Transverse colon (tissue), 4 donors: ENCODE measurements at regions not wholly inside any gene's neighbourhood (a gene's known extent, or its start where the extent isn't known, plus 50 kb on each side); places are given as distances from the start of the nearest gene placed in this dataset.

Source experiments
- DNase-seq: peaks from one replicate; pipeline ENCODE4 v3.0.0-alpha.2; 2019
- H3K27ac ChIP-seq, 4 donors: fragments of 200-600 bp; sonication (generic); 2 replicates each; pipeline ENCODE4 v1.5.1; 2016 to 2018; ENCODE audit warnings: inconsistent platforms in 4 of 4
- H3K27me3 ChIP-seq: fragments of 200-600 bp; sonication (generic); 2 replicates; pipeline ENCODE4 v1.5.1; 2017; ENCODE audit warnings: inconsistent platforms
- H3K36me3 ChIP-seq, 4 donors: fragments of 200-600 bp; sonication (generic); 2 replicates each; pipeline ENCODE4 v1.5.1; 2017 to 2019; ENCODE audit warnings: inconsistent platforms in 4 of 4
- H3K4me1 ChIP-seq, 4 donors: fragments of 200-600 bp; sonication (generic); 2 replicates each; pipeline ENCODE4 v1.5.1; 2017 to 2020; ENCODE audit warnings: inconsistent platforms in 4 of 4
- H3K4me3 ChIP-seq, 4 donors: fragments of 200-600 bp; sonication (generic); 1 replicate in 1 of 4; 2 replicates in 3 of 4; pipeline versions ENCODE4 v1.5.1 to v1.6.1; 2017 to 2019; ENCODE audit warnings: inconsistent platforms in 4 of 4
- H3K9me3 ChIP-seq, 2 donors: fragments of 200-600 bp; sonication (generic); 2 replicates each; pipeline ENCODE4 v1.5.1; 2017 to 2019; ENCODE audit warnings: inconsistent platforms in 2 of 2
- CTCF ChIP-seq, 5 experiments: fragments of 200-600 bp in 3 of 5; fragments of 450-650 bp in 2 of 5; sonication (generic) in 3 of 5; IDR thresholded peaks; 1 replicate in 2 of 5; 2 replicates in 3 of 5; pipeline ENCODE4 v1.5.1; 2016 to 2017; ENCODE audit warnings: antibody characterized with exemption in 5 of 5, inconsistent platforms in 3 of 5, mild to moderate bottlenecking in 2 of 5, moderate library complexity in 1 of 5
- EP300 ChIP-seq: sonication (generic); formaldehyde crosslinking; IDR thresholded peaks from one replicate; pipeline ENCODE4 v1.6.1; 2017; ENCODE audit warnings: antibody characterized with exemption, low read depth
- POLR2A ChIP-seq: fragments of 450-650 bp; IDR thresholded peaks from one replicate; pipeline ENCODE4 v1.6.1; 2016; ENCODE audit warnings: antibody characterized with exemption, mild to moderate bottlenecking, moderate library complexity
- POLR2AphosphoS5 ChIP-seq, 3 donors: sonication (generic); formaldehyde crosslinking; IDR thresholded peaks; one replicate each; pipeline ENCODE4 v1.6.1; 2016; ENCODE audit warnings: antibody characterized with exemption in 3 of 3
- WGBS, 2 donors: methylation state at CpG; one replicate each; pipeline ENCODE4 v1.1.5; 2018; ENCODE audit warnings: low coverage in 1 of 2; 5-methylcytosine and 5-hydroxymethylcytosine counted together
- in situ Hi-C, 4 donors: fragments of 200-750 bp; cut with MboI; loops; one replicate each; pipeline versions ENCODE4 v1.15.0 to v1.15.1; 2017; ENCODE audit warnings: low sequenced_read_pairs in 3 of 4, low pct_ligation_motif_present in 1 of 4, low pct_unique_long_range_greater_than_20kb in 1 of 4
- intact Hi-C: fragments of 100-400 bp; cut with DNase I; formaldehyde crosslinking; loops from one replicate; pipeline ENCODE4 v1.15.1; 2023; ENCODE audit warnings: low total_unique reads

DNA sequence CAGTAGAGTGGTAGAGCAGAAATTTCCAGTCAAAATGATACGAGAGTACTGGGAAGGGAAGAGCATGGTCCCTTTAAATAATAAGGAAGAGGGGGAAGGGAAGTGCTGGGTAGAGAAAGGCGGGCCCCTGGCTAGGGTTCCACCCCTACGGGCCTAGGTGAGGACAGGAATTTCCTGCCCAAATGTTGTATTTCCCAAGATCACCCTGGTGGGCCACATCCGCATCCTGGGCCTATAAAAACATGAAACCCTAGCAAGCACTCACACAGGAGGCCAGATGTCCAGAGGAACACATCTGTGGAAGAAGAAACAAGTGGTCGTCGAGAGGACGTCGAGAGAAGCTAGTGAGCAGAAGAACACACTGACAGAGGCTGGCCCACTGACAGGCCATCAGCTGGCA is 661.2 kb downstream of the SQOR start:
- DNase-seq: no peak
- Histone ChIP-seq H3K9me3 (no peaks in the 10 kb centered on the region), H3K36me3 (no peaks in the 10 kb centered on the region), H3K4me1 (no peaks in the 10 kb centered on the region), H3K27ac (no peak overlapping the region), H3K27me3 (no peaks in the 10 kb centered on the region), H3K4me3 (no peak overlapping the region)
- intact Hi-C loops (no loop called here), in situ Hi-C loops (no loop called here)
- TF ChIP-seq CTCF (IDR thresholded peaks at IDR 0.05) (no peak), EP300 (no peak), POLR2AphosphoS5 (IDR thresholded peaks at IDR 0.05) (no peak), POLR2A (no peak)
- whole genome bisulfite sequencing, 2 donors: 68 to 88% methylated on average over 5 to 8 of the region's 8 CpGs

DNA sequence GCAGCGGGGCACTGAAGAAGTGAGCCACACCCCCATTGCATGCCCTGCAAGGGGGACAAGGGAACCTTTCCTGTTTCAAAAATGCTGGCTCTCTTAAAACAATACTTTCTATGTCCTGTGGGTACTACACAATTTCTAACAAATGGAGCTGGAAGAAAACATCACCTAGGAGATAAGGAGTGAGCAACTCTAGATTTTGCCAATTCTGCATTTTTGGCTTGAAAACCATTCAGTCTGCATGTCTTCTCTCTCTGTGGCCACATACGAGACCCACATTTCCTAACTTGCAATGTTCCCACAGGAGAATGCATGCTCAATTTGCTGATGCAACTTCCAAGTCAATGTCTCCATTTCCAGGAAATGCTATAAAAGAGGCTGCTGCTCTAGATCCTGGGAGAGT is 662.0 kb downstream of the SQOR start:
- 72% methylated on average over 2 of the region's 2 CpGs; no CpG with 5 or more reads in 1 of the 2 donors for WGBS, 2 donors
- in situ Hi-C loops (no loop called here), intact Hi-C loops (no loop called here)
- no peak for TF ChIP-seq CTCF (IDR thresholded peaks at IDR 0.05)
- TF ChIP-seq POLR2AphosphoS5 (IDR thresholded peaks at IDR 0.05): no peak
- H3K36me3 ChIP-seq: no peaks in the 10 kb centered on the region
- no peaks in the 10 kb centered on the region for H3K27me3 ChIP-seq
- no peak overlapping the region for H3K4me3 ChIP-seq
- no peak overlapping the region for H3K27ac ChIP-seq
- DNase-seq: no peak
- no peaks in the 10 kb centered on the region for H3K4me1 ChIP-seq
- no peaks in the 10 kb centered on the region for H3K9me3 ChIP-seq

DNA sequence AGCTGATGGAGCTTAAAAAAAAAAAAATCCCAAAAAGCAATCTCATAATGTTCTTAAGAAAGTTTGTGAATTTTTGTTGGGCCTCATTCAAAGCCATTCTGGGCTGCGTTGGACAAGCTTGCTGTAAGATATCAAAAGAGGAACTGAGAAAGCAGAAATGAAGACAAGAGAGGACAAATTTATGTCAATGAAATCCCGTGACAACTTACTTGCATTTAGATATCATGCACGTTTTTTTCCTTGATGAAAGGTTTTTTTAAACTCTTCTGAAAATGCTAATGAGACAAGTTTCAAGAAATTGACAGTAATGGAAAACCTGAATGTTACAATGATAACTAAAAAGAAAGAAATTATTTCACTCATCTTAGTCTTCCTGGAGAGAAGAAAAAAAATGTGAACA is 662.9 kb downstream of the SQOR start:
- H3K4me3 ChIP-seq: no peak overlapping the region
- in situ Hi-C loops (no loop called here), intact Hi-C loops (no loop called here)
- H3K4me1 ChIP-seq: no peaks in the 10 kb centered on the region
- no peak for DNase-seq
- H3K36me3 ChIP-seq: no peaks in the 10 kb centered on the region
- no peaks in the 10 kb centered on the region for H3K27me3 ChIP-seq
- no peak overlapping the region for H3K27ac ChIP-seq
- 48 to 61% methylated on average over 3 of the region's 3 CpGs for WGBS, 2 donors
- TF ChIP-seq EP300: no peak
- TF ChIP-seq POLR2A: no peak
- no peak for TF ChIP-seq POLR2AphosphoS5 (IDR thresholded peaks at IDR 0.05)
- TF ChIP-seq CTCF (IDR thresholded peaks at IDR 0.05): no peak
- H3K9me3 ChIP-seq: no peaks in the 10 kb centered on the region

DNA sequence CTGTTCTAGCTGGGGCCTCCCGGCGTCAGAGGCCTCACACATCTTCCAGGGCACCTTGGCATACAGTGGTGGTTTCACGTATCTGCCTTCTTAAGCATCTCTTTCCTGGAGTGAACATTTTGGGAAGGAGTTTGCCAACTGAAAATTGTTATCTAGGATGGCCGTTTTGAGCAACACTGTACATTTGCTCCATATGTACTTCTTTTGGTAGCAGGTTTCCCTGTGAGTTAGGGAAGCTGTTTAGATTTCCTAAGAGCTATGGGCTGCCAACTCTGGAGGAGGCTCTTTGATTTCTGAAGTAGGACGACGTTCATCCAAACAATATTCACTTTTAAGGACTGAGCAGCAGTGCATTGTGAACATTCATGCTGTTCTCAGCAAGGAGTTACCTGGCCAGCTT is 665.9 kb downstream of the SQOR start:
- WGBS, 2 donors: 67 to 90% methylated on average over 2 to 6 of the region's 6 CpGs
- no peak for DNase-seq
- intact Hi-C loops (no loop called here), in situ Hi-C loops (loop anchor here in 2 of 4 donors (25.0 kb wide), 3 partner anchors 737 to 1987 kb away; no protein-coding TSS in a partner anchor)
- H3K27me3 ChIP-seq: no peaks in the 10 kb centered on the region
- no peak overlapping the region for H3K4me3 ChIP-seq
- H3K4me1 ChIP-seq: no peaks in the 10 kb centered on the region
- TF ChIP-seq CTCF (IDR thresholded peaks at IDR 0.05): no peak
- no peak for TF ChIP-seq POLR2AphosphoS5 (IDR thresholded peaks at IDR 0.05)
- TF ChIP-seq POLR2A: no peak
- no peak for TF ChIP-seq EP300
- no peaks in the 10 kb centered on the region for H3K9me3 ChIP-seq
- no peak overlapping the region for H3K27ac ChIP-seq
- no peaks in the 10 kb centered on the region for H3K36me3 ChIP-seq
